Cardiac muscle cell (in vitro differentiated cells and primary cell): ENCODE measurements at regions not wholly inside any gene's neighbourhood (a gene's known extent, or its start where the extent isn't known, plus 50 kb on each side); places are given as distances from the start of the nearest gene placed in this dataset.
"Not testable (repeated sequence)": the region's sequence is repeated elsewhere in the genome, so short reads cannot be mapped to it uniquely, and the experiment has no call there.

ENCODE experiments used
- DNase-seq, 2 donors: peaks; one replicate each; pipeline versions ENCODE4 v3.0.0 to v3.0.0-alpha.2; 2010 to 2017; ENCODE audit warnings: low read depth in 1 of 2, low spot score in 1 of 2
- H3K27ac ChIP-seq: fragments of 200-600 bp; sonication (generic); 2 replicates; pipeline ENCODE4 v1.5.1; 2016
- H3K27me3 ChIP-seq: fragments of 200-600 bp; sonication (generic); 2 replicates; pipeline ENCODE4 v1.6.0; 2016; ENCODE audit warnings: control low read depth
- H3K36me3 ChIP-seq: fragments of 200-600 bp; sonication (generic); 2 replicates; pipeline ENCODE4 v1.5.1; 2016; ENCODE audit warnings: control low read depth
- H3K4me1 ChIP-seq: fragments of 200-600 bp; sonication (generic); 2 replicates; pipeline ENCODE4 v1.8.1; 2017; ENCODE audit warnings: low read depth, mild to moderate bottlenecking, mixed run types
- H3K4me3 ChIP-seq: fragments of 200-600 bp; sonication (generic); 2 replicates; pipeline ENCODE4 v1.5.1; 2016; ENCODE audit warnings: mild to moderate bottlenecking
- H3K9me3 ChIP-seq: fragments of 200-600 bp; sonication (generic); 2 replicates; pipeline ENCODE4 v1.5.1; 2017; ENCODE audit warnings: low read depth, mild to moderate bottlenecking, control low read depth
- CTCF ChIP-seq: IDR thresholded peaks from 2 replicates; pipeline ENCODE4 v1.5.1; 2012; ENCODE audit warnings: low read depth, mild to moderate bottlenecking, low read length

GRCh38 chr6:85357651-85358050 is 92.2 kb upstream of the NT5E start:
- DNase-seq, result no peak
- H3K36me3 ChIP-seq, result no peaks in the 10 kb centered on the region
- H3K4me3 ChIP-seq, result no peak overlapping the region
- no peaks in the 10 kb centered on the region for H3K4me1 ChIP-seq
- no peak overlapping the region for H3K27ac ChIP-seq
- no peaks in the 10 kb centered on the region for H3K9me3 ChIP-seq
- H3K27me3 ChIP-seq, result no peaks in the 10 kb centered on the region
- TF ChIP-seq CTCF, result no peak

- not testable (repeated sequence) for H3K4me3 ChIP-seq, H3K4me1 ChIP-seq, H3K36me3 ChIP-seq, H3K27me3 ChIP-seq, H3K9me3 ChIP-seq, H3K27ac ChIP-seq, DNase-seq
These were observed 93.1 kb upstream of the NT5E start for GRCh38 chr6:85356743-85357142.

DNA sequence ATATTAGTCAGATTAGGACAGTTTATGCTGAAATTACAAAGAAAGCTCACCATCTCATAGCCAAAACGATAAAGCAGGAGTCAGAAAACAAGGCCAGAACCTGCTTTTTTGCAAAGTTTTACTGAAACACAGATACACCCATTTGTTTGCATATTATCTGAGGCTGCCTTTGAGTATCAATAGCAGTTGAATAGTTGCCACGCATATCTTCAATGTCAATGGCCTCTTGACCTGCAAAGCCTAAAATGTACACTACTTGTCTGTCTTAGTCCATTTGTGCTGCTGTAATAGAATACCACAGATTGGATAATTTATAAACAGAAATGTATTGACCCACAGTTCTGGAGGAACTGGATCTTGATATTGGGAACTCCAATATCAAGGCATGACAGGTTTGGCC is 94.1 kb upstream of the NT5E start:
- no peak overlapping the region for H3K27ac ChIP-seq
- TF ChIP-seq CTCF, result no peak
- no peak overlapping the region for H3K4me3 ChIP-seq
- no peaks in the 10 kb centered on the region for H3K27me3 ChIP-seq
- DNase-seq, result no peak
- H3K4me1 ChIP-seq, result no peaks in the 10 kb centered on the region
- H3K36me3 ChIP-seq, result no peaks in the 10 kb centered on the region
- H3K9me3 ChIP-seq, result no peaks in the 10 kb centered on the region

DNA sequence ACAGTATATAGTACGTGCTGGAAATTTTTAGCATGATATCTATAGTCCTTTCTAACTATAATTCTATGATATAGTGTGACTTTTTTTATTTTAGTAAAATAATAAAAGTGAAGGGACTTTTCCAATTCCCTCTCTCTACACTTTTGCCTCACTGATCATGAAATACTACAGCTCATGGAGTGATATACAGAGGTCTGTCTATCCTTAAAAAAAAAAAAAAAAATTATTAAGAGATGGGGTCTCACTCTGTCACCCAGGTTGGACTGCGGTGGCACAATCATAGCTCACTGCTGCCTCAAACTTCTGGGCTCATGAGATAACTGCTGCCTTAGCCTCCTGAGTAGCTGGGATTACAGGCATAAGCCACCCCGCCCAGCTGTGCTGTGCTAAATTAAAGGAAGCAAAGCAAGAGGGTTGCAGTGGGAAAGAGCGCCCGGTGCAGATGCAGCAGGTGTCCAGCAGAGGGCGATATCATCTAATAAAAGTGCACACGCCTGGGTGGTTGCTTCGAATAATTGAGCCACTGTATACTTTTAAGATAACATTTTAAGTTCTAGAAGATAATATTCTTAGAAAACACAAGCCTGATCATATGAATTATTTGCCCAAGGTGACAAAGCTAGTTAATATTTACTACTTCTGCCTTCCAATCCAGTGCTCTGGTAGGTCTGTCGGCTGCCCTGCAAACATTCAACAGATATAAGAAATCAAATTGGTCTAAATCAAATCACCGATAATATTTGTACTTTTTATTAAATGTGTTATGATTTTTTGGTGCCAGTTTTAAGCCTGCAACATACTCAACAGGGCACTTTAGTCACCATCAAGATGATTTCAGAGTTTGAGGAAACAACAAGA is 94.9 kb upstream of the NT5E start:
- TF ChIP-seq CTCF, result peak; percentile 89
- Histone ChIP-seq H3K9me3 (no peaks in the 10 kb centered on the region), H3K36me3 (no peaks in the 10 kb centered on the region), H3K27me3 (no peaks in the 10 kb centered on the region), H3K4me1 (no peaks in the 10 kb centered on the region), H3K4me3 (no peak overlapping the region), H3K27ac (no peak overlapping the region)
- peak; percentile 73 to 81 for DNase-seq

DNA sequence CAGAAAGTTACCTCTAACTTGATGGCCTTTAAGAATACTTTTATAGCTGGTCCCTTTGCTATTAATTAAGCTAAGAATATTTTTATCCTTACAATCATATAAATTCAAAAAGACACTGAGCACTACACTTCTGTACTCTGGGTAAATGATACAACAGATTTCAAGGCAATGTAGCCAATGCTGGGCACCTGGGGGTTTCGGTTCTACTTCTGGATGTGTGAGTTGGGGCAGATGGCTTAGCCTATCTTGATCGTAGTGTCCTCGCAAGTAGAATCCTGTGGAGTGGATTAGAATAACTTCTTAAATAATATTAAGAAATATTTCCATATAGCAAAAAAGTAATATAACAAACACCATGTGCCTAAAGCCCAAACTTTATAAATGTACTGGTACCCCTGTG is 96.9 kb upstream of the NT5E start:
- Histone ChIP-seq H3K27me3 (no peaks in the 10 kb centered on the region), H3K36me3 (no peaks in the 10 kb centered on the region), H3K27ac (no peak overlapping the region), H3K4me3 (no peak overlapping the region), H3K9me3 (no peaks in the 10 kb centered on the region), H3K4me1 (no peaks in the 10 kb centered on the region)
- TF ChIP-seq CTCF, result no peak
- DNase-seq, result no peak

- no peak overlapping the region for H3K27ac ChIP-seq
- H3K4me1 ChIP-seq, result no peaks in the 10 kb centered on the region
These were observed 101.2 kb upstream of the NT5E start for GRCh38 chr6:85348643-85349042.

More at GRCh38 chr6:85348643-85349042, 101.2 kb upstream of the NT5E start:
- H3K36me3 ChIP-seq, result no peaks in the 10 kb centered on the region
- no peaks in the 10 kb centered on the region for H3K27me3 ChIP-seq
- H3K9me3 ChIP-seq, result no peaks in the 10 kb centered on the region
- DNase-seq, result no peak
- TF ChIP-seq CTCF, result no peak
- H3K4me3 ChIP-seq, result no peak overlapping the region
